Mucosa of descending colon (tissue), 3 donors: ENCODE measurements at regions not wholly inside any gene's neighbourhood (a gene's known extent, or its start where the extent isn't known, plus 50 kb on each side); places are given as distances from the start of the nearest gene placed in this dataset.

ENCODE experiments used
- ATAC-seq: fragments of 200-7000 bp; cut with Tn5 transposase; one replicate; pipeline ENCODE4 v1.9.1; 2020; ENCODE audit warnings: mild to moderate bottlenecking, moderate library complexity
- DNase-seq, 3 donors: peaks; one replicate each; pipeline ENCODE4 v3.0.0-alpha.2; 2020
- H3K36me3 ChIP-seq: fragments of 200-600 bp; one replicate; pipeline ENCODE4 v1.8.0; 2021; ENCODE audit warnings: low read depth, mild to moderate bottlenecking
- H3K4me1 ChIP-seq: fragments of 200-600 bp; one replicate; pipeline ENCODE4 v1.8.0; 2021; ENCODE audit warnings: low read depth, mild to moderate bottlenecking
- H3K4me3 ChIP-seq: fragments of 200-600 bp; one replicate; pipeline ENCODE4 v1.8.0; 2021; ENCODE audit warnings: mild to moderate bottlenecking
- H3K9me3 ChIP-seq: fragments of 200-600 bp; one replicate; pipeline ENCODE4 v1.8.0; 2021; ENCODE audit warnings: mild to moderate bottlenecking
- CTCF ChIP-seq: fragments of 200-600 bp; IDR thresholded peaks from one replicate; pipeline ENCODE4 v1.8.0; 2022; ENCODE audit warnings: antibody characterized with exemption, mild to moderate bottlenecking
- intact Hi-C, 2 donors: fragments of 100-400 bp; cut with DNase I in 1 of 2; cut with micrococcal nuclease in 1 of 2; formaldehyde crosslinking; loops; one replicate each; pipeline versions ENCODE4 v1.11.0 to v1.11.1; 2022; cut with DNase I, micrococcal nuclease
- donor health status: DM: no; HTN: no; CAD: no; lungs with moderate emphysema.
- donor health status: DM: no; HTN: no; CAD: no.
- donor health status: DM: no; HTN: yes; CAD: no.

GRCh38 chr4:135372131-135372530 is 1170.5 kb upstream of the PABPC4L start:
- no peaks in the 10 kb centered on the region for H3K9me3 ChIP-seq
- H3K36me3 ChIP-seq = no peaks in the 10 kb centered on the region
- H3K4me1 ChIP-seq = no peaks in the 10 kb centered on the region
- intact Hi-C loops = no loop called here
- ATAC-seq = no peak
- DNase-seq = peak in 1 of 3 donors; percentile 12
- TF ChIP-seq CTCF = no peak
- H3K4me3 ChIP-seq = no peak overlapping the region

GRCh38 chr4:135371137-135371536 is 1169.5 kb upstream of the PABPC4L start:
- Histone ChIP-seq H3K4me3 (no peak overlapping the region), H3K9me3 (no peaks in the 10 kb centered on the region), H3K4me1 (no peaks in the 10 kb centered on the region), H3K36me3 (no peaks in the 10 kb centered on the region)
- peak in 2 of 3 donors; percentile 4 to 12 for DNase-seq
- no peak for ATAC-seq
- intact Hi-C loops = no loop called here
- no peak for TF ChIP-seq CTCF

- no peaks in the 10 kb centered on the region for H3K36me3 ChIP-seq
- ATAC-seq = no peak
- no peaks in the 10 kb centered on the region for H3K9me3 ChIP-seq
- DNase-seq = no peak
- intact Hi-C loops = no loop called here
- H3K4me1 ChIP-seq = no peaks in the 10 kb centered on the region
- H3K4me3 ChIP-seq = no peak overlapping the region
- TF ChIP-seq CTCF = no peak
These were observed 1167.2 kb upstream of the PABPC4L start for GRCh38 chr4:135368831-135369230.

GRCh38 chr4:135365065-135365464 is 1163.5 kb upstream of the PABPC4L start:
- Histone ChIP-seq H3K4me1 (no peaks in the 10 kb centered on the region), H3K36me3 (no peaks in the 10 kb centered on the region), H3K9me3 (no peaks in the 10 kb centered on the region), H3K4me3 (no peak overlapping the region)
- TF ChIP-seq CTCF = no peak
- ATAC-seq = no peak
- no peak for DNase-seq
- intact Hi-C loops = no loop called here

GRCh38 chr4:135359128-135359527 is 1157.5 kb upstream of the PABPC4L start:
- DNase-seq (no peak), ATAC-seq (no peak)
- no peak for TF ChIP-seq CTCF
- Histone ChIP-seq H3K9me3 (no peaks in the 10 kb centered on the region), H3K4me1 (no peaks in the 10 kb centered on the region), H3K4me3 (no peak overlapping the region), H3K36me3 (no peaks in the 10 kb centered on the region)
- intact Hi-C loops = no loop called here

GRCh38 chr4:135357091-135357490 is 1155.5 kb upstream of the PABPC4L start:
- Histone ChIP-seq H3K36me3 (no peaks in the 10 kb centered on the region), H3K9me3 (no peaks in the 10 kb centered on the region), H3K4me1 (no peaks in the 10 kb centered on the region), H3K4me3 (no peak overlapping the region)
- intact Hi-C loops = no loop called here
- DNase-seq (no peak), ATAC-seq (no peak)
- no peak for TF ChIP-seq CTCF
